Activated B cell treated with CpG ODN at 0.5 μM for 24 hours (primary cell): ENCODE measurements at regions not wholly inside any gene's neighbourhood (a gene's known extent, or its start where the extent isn't known, plus 50 kb on each side); places are given as distances from the start of the nearest gene placed in this dataset.

Experiments
- ATAC-seq: fragments of 200-7000 bp; cut with Tn5 transposase; one replicate; pipeline ENCODE4 v1.10.0; 2021; ENCODE audit warnings: low read depth, mild to moderate bottlenecking, moderate library complexity
- CTCF ChIA-PET: fragments of 350-600 bp; sonication (Branson Sonifier 250); formaldehyde crosslinking; loops from one replicate; lab custom pipeline; 2021; ENCODE audit warnings: antibody characterized with exemption; lab: Charles Lee
- POLR2A ChIA-PET: fragments of 350-600 bp; sonication (Branson Sonifier 250); formaldehyde crosslinking; loops from one replicate; lab custom pipeline; 2021; ENCODE audit warnings: antibody characterized with exemption; lab: Charles Lee
- DNase-seq: peaks from one replicate; pipeline ENCODE4 v3.0.0; 2022
- H3K27ac Mint-ChIP-seq: one replicate; pipeline ENCODE4 v1.8.0; 2020; ENCODE audit warnings: mixed read lengths
- H3K27me3 Mint-ChIP-seq: one replicate; pipeline ENCODE4 v1.8.0; 2021; ENCODE audit warnings: mixed read lengths
- H3K36me3 Mint-ChIP-seq: one replicate; pipeline ENCODE4 v1.8.0; 2021; ENCODE audit warnings: low read depth, mixed read lengths
- H3K4me1 Mint-ChIP-seq: one replicate; pipeline ENCODE4 v1.8.0; 2021; ENCODE audit warnings: mixed read lengths
- H3K4me3 Mint-ChIP-seq: one replicate; pipeline ENCODE4 v1.8.0; 2020; ENCODE audit warnings: mild to moderate bottlenecking, mixed read lengths
- H3K9me3 Mint-ChIP-seq: one replicate; pipeline ENCODE4 v1.8.0; 2020; ENCODE audit warnings: mixed read lengths
- intact Hi-C: fragments of 100-400 bp; cut with micrococcal nuclease; formaldehyde crosslinking; loops from one replicate; pipeline ENCODE4 v1.15.1; 2024
- TF ChIP-seq, protein P1 (sequence below): fragments of 200-600 bp; IDR thresholded peaks from one replicate; pipeline ENCODE4 v1.8.0; 2022; ENCODE audit warnings: antibody characterized with exemption, mild to moderate bottlenecking

DNA sequence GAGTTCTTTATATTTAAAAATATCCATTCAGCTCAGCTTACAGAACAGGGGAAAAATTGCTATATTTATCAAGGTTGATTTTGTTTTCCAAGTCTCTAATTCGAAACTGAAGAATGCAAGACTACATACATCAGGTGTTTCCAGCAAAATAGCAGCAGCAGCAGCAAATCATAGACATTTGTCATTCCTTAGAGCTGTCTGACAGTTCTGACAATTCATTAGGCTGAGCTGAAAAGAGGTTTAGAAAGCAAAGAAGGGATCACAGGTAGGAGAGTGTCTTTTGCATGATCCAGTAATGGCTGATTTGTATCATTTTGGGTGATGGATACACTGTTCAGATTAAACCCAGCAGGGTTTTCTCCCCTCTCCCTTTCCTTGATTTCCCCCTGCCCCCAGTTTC is 545.7 kb downstream of the MCTP2 start:
- Mint-ChIP-seq H3K4me1 (no peaks in the 10 kb centered on the region), H3K4me3 (no peak overlapping the region), H3K36me3 (no peaks in the 10 kb centered on the region), H3K27ac (no peak overlapping the region), H3K27me3 (no peaks in the 10 kb centered on the region), H3K9me3 (no peaks in the 10 kb centered on the region)
- DNase-seq: no peak
- TF ChIP-seq, protein P1, sequence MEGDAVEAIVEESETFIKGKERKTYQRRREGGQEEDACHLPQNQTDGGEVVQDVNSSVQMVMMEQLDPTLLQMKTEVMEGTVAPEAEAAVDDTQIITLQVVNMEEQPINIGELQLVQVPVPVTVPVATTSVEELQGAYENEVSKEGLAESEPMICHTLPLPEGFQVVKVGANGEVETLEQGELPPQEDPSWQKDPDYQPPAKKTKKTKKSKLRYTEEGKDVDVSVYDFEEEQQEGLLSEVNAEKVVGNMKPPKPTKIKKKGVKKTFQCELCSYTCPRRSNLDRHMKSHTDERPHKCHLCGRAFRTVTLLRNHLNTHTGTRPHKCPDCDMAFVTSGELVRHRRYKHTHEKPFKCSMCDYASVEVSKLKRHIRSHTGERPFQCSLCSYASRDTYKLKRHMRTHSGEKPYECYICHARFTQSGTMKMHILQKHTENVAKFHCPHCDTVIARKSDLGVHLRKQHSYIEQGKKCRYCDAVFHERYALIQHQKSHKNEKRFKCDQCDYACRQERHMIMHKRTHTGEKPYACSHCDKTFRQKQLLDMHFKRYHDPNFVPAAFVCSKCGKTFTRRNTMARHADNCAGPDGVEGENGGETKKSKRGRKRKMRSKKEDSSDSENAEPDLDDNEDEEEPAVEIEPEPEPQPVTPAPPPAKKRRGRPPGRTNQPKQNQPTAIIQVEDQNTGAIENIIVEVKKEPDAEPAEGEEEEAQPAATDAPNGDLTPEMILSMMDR: no peak
- intact Hi-C loops: no loop called here
- ChIA-PET CTCF (no interaction called here), POLR2A (no interaction called here)
- ATAC-seq: no peak

GRCh38 chr15:94778840-94779239 is 547.5 kb downstream of the MCTP2 start:
- no peaks in the 10 kb centered on the region for H3K9me3 Mint-ChIP-seq
- H3K36me3 Mint-ChIP-seq: no peaks in the 10 kb centered on the region
- ATAC-seq (no peak), DNase-seq (no peak)
- ChIA-PET CTCF (no interaction called here), POLR2A (no interaction called here)
- TF ChIP-seq, protein P1: no peak
- no peak overlapping the region for H3K4me3 Mint-ChIP-seq
- no peaks in the 10 kb centered on the region for H3K27me3 Mint-ChIP-seq
- intact Hi-C loops: no loop called here
- H3K27ac Mint-ChIP-seq: no peak overlapping the region
- H3K4me1 Mint-ChIP-seq: no peaks in the 10 kb centered on the region

- no peaks in the 10 kb centered on the region for H3K4me1 Mint-ChIP-seq
- CTCF ChIA-PET: no interaction called here
- H3K4me3 Mint-ChIP-seq: no peak overlapping the region
Observed at GRCh38 chr15:94780166-94780565, 548.8 kb downstream of the MCTP2 start.

GRCh38 chr15:94785091-94785490 is 553.7 kb downstream of the MCTP2 start:
- TF ChIP-seq, protein P1: no peak
- DNase-seq (no peak), ATAC-seq (no peak)
- no peaks in the 10 kb centered on the region for H3K4me1 Mint-ChIP-seq
- H3K9me3 Mint-ChIP-seq: peaks cover 16% of the 10 kb centered on the region
- ChIA-PET CTCF (no interaction called here), POLR2A (no interaction called here)
- no peak overlapping the region for H3K27ac Mint-ChIP-seq
- H3K36me3 Mint-ChIP-seq: no peaks in the 10 kb centered on the region
- intact Hi-C loops: no loop called here
- H3K27me3 Mint-ChIP-seq: no peaks in the 10 kb centered on the region
- H3K4me3 Mint-ChIP-seq: no peak overlapping the region

More at GRCh38 chr15:94780166-94780565, 548.8 kb downstream of the MCTP2 start:
- H3K27me3 Mint-ChIP-seq: no peaks in the 10 kb centered on the region
- no peak overlapping the region for H3K27ac Mint-ChIP-seq
- intact Hi-C loops: no loop called here
- no peaks in the 10 kb centered on the region for H3K36me3 Mint-ChIP-seq
- POLR2A ChIA-PET: no interaction called here
- TF ChIP-seq, protein P1: no peak
- DNase-seq (no peak), ATAC-seq (no peak)
- peaks cover 10% of the 10 kb centered on the region for H3K9me3 Mint-ChIP-seq

DNA sequence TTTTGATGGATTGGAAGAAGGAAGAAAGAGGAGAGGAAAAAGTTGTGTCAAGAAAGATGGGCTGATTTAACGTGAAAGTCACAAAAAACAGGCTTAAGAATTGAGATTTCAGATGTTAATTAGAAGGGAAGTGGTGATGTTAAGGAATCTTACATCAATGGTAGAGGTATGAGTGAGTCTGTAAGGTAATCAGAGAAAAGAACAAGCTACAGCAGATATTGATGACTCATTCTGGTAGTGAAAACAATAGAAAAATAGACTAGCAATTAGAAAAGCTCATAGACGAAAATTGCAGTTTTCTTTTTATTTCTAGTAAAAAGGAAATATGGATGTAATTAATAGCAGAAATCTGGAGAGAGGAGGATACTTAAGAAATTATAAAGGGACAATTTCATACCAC is 559.6 kb downstream of the MCTP2 start:
- ChIA-PET POLR2A (no interaction called here), CTCF (no interaction called here)
- ATAC-seq (no peak), DNase-seq (no peak)
- no peaks in the 10 kb centered on the region for H3K36me3 Mint-ChIP-seq
- no peaks in the 10 kb centered on the region for H3K4me1 Mint-ChIP-seq
- intact Hi-C loops: no loop called here
- H3K9me3 Mint-ChIP-seq: peaks cover 6% of the 10 kb centered on the region
- no peak overlapping the region for H3K4me3 Mint-ChIP-seq
- H3K27me3 Mint-ChIP-seq: no peaks in the 10 kb centered on the region
- H3K27ac Mint-ChIP-seq: no peak overlapping the region
- TF ChIP-seq, protein P1: no peak
